Muscle of back (tissue), 3 donors: ENCODE measurements at regions not wholly inside any gene's neighbourhood (a gene's known extent, or its start where the extent isn't known, plus 50 kb on each side); places are given as distances from the start of the nearest gene placed in this dataset.

ENCODE experiments used
- DNase-seq, 3 donors: peaks; one replicate each; pipeline versions ENCODE4 v3.0.0 to v3.0.0-alpha.2; 2013

DNA sequence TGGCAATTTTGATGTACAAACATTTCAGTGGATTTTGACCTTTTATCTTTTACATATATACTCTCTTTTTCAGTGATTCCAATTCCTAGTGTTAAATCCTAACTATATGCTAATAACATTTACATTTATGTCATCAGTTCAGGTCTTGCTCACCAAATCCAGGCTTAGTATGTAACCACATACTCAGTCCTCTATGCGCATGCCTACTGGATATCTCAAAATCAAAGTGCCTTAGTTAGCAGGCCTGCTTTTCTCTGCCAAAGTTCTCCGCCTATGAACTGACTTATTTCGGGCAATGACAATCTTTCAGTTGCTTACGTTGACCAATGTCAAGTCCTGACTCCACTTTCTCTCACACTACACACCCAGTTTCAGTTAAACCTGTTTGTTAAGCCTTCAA is 478.5 kb upstream of the SLITRK1 start:
- no peak for DNase-seq

DNA sequence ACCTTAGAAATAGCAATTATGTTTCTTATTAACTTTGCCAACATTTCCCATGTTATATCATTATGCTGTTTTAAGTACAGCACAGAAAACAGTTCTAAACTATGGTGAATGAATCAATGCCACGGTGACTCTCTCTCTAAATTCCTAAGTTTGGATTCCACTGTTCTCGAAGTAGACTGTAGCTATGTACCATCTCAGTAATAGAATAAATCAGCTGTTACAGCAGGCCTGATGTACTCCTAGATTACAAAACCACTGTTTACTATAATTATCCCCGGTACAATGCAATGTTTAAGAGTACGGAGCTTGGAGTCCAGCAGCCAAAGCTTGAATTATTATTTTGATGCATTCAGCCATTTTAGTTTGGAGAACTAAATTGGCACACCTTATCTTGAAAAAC is 476.3 kb upstream of the SLITRK1 start:
- DNase-seq, result no peak

DNA sequence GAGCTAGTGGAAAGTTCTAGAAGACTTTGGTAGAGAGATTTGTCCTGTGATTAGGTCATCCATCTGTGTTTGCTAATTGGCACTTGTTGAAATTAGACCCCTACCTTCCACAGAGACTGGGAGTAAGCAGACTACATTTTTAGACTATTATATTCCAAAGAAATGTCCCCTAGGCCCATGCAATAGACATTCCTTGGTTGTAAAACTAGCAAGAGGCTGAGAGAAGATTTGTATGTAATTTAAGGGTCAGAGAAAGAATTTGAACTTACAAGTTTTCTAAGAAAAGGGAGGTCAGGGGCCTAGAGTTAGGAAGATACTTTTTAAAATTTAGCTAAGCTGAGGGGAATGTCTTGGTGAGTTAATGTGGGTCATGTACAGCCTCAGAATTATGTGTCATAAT is 470.7 kb upstream of the SLITRK1 start:
- DNase-seq, result no peak

DNA sequence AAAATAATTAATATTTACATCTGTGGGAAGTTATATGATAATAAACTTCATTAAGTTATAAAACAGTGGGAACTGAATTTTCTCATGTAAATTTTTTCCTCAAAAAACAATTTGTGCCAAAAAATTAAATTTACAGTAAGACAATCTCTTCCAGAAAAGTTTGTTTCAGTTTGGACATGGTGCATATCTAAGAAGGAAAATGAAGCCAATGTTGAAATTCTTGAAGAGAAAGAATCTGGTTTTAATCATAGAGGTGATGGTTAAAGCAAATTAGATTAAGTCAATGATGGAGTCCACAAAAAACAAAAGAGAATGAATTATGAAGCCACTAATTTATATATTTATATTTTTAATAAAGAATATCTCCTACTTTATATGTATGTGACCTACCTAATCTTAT is 457.2 kb upstream of the SLITRK1 start:
- no peak for DNase-seq

DNA sequence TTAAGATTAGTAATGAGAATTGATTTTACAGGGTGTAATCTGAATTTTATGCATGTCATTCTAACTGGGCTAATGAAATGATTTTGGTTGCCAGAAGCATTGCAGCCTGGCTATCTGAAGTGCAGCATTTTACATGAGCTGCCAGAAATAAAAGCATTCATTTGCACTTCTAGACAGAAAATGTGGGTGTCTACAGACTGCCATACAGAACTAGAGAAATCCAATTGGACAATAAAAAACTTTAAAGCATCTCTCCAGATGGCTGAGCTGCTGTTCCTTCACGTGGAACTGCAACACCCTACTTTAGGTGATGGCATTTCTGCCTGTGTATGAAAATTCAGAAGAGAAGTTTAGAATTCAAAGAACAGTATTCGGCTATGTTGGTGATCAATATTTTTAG is 450.1 kb upstream of the SLITRK1 start:
- DNase-seq, result no peak

DNA sequence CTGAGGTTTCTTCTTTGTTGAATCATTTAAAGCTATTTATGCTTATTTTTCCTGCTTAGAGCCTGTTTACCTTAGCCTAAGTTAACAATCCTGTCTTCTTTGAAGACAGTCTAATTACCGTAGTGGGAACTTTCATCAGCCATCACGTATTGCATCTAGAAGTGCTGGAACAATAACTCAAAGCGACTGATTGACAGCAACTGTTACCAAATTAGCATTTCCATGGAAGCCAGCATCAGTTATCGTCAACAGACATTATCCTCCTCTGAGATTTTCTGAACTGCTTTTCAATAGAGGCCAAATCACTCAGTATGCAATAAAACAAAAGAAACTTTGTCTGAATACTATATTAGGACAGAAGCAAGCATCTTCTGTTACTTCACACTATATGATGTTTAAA is 433.3 kb upstream of the SLITRK1 start:
- no peak for DNase-seq

DNA sequence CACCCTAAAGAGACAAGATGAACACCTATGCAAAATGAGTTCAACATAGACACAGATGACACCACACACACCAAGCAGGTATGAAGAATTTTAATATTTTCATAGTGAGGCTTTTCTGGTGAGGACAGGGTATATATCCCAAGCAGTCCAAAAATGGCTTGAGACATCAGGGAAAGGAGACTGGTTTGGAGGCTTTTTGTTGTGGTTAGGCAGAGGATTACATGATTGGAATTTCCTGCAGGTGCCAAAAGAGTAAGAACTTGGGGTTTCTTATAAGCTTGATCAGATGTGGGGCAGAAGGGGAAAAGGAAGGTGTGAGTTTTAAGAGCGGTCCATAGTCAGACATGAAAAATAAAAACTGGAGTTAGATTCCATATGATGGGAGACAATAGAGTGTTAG is 420.8 kb upstream of the SLITRK1 start:
- DNase-seq, result no peak

DNA sequence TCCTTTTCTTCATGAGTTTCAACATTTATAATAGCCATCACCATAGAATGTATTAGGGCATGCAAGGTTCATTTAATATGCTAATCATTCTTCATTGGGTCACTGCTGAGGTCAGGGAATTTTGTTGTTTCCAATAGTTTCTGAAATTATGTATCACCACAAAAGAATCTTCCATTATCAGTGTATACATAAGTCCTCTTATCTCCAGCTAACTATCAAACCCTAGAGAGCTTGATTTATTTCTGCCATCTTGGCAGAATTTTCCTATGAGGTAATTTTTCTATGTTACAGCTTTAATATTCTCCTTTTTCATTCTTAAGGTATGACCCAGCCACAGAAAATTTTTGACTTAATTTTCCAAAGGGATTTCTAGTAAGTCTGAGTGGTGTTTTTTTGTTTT is 415.0 kb upstream of the SLITRK1 start:
- DNase-seq, result peak in 1 of 3 donors; percentile 40

DNA sequence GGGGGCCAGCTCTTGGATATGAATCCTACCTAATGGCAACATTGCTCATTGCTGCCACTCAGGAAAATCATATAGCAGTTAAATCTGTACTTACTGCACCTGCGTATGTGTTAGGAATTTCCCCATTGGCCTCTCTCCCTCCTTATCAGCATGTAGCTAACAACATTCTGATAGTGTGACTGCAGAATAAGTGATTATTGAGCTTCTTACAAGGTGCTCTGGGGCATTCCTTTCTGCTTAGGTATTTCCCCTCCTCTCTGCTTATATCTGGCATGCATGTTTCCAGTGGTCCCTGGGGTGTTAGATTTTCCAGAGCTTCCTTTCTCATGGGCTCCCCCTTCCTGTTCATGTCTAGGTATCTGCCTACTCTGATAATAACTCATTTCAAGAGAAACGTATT is 414.1 kb upstream of the SLITRK1 start:
- peak in 1 of 3 donors; percentile 9 for DNase-seq

DNA sequence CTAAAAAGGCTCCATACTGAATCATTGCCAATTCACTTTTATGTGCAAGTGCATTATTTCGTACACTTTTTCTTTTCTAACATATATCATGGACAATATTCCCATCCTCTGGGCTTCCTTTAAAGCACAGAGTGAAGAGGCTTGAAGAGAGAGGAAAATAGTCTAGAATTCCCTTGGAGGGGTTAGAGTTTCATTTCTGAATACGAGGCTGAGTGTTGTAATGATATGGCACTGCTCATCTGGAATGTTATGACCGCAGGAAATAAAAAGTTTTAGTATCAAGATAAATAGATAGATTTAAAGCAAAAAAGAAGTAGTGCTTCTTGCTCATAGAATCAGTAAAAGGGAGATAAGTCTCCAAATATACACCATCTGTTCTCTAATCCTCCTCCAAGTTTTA is 412.3 kb upstream of the SLITRK1 start:
- DNase-seq, result peak; percentile 23 to 72 (median 26)

DNA sequence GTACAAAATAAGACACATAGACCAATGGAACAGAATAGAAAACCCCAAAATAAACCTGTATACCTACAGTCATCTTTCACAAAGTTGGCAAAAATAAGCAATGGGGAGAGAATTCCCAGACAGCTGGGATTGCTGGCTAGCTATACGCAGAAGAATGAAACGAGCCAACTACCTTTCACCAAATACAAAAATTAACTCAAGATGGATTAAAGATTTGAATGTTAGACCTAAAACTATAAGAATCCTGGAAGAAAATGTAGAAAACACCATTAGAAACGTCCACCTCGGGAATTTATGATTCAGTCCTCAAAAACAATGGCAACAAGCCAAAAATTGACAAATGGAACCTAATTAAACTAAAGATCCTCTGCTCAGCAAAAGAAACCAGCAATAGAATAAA is 408.1 kb upstream of the SLITRK1 start:
- peak; percentile 46 to 80 (median 47) for DNase-seq

DNA sequence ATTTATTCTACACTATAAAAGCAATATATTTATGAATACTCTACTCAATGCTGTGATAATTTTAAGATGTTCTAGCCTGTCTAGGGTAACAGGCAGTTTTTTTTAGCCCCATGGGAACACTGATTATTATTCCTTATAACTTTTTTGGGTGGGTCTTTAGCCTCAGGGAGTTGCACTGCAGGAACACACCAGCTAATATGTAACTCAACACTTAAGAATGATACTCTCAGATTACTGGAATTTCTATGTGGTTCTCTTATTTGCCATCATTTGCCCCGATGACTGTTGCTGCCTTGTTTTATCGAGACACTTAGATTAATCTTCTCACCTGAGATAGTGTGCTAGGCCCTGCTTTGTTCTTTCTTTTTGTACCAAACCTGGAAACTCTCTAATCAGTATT is 396.9 kb upstream of the SLITRK1 start:
- no peak for DNase-seq

DNA sequence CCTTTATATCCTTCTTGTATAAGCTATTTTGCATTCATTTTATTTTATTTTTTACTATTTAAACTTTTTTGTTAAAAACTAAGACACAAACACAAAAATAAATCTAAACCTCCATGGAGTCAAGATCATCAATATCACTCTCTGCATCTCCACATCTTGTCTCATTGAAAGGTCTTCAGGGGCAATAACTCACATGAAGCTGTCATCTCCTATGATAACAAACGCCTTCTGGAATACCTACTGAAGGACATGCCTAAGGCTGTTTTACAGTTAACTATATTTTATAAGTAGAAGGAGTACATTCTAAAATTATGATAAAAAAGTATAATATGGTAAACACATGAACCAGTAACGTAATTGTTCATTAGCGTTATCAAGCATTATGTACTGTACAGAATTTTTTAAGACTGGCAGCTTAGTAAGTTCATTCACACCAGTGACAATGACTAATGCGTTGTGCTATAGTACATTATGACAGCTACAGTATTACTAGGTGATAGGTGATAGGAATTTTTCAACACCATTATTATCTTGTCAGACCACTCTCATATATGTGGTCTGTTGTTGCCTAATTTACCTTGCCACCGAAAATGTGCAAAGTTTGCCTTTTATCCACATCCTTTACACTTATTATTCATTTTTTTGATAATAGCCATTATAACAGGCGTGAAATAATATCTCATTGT is 390.7 kb upstream of the SLITRK1 start:
- DNase-seq, result no peak

DNA sequence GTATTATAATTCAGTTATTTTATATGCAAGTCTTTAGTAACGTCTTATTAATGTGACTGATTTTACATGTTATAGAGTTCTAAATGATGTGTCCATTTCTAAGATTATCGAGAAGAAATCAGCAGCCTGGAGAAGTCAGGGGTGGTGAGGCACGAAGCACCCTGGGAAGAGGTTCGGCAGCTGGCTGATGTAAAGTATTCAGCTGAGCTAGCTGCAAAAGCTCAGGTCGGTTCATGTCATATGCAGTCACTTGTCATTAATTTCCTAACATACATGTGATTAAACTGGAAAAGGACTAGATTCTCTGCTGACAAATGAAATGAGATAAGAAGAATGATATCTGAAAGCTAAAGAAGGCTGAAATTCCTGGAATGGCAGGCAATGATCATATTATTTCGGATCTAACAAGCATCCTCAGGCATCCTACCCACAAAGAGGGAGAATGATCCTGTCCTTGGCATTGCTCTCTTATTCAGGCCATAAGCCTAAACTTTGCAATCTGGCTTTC is 383.0 kb upstream of the SLITRK1 start:
- no peak for DNase-seq

DNA sequence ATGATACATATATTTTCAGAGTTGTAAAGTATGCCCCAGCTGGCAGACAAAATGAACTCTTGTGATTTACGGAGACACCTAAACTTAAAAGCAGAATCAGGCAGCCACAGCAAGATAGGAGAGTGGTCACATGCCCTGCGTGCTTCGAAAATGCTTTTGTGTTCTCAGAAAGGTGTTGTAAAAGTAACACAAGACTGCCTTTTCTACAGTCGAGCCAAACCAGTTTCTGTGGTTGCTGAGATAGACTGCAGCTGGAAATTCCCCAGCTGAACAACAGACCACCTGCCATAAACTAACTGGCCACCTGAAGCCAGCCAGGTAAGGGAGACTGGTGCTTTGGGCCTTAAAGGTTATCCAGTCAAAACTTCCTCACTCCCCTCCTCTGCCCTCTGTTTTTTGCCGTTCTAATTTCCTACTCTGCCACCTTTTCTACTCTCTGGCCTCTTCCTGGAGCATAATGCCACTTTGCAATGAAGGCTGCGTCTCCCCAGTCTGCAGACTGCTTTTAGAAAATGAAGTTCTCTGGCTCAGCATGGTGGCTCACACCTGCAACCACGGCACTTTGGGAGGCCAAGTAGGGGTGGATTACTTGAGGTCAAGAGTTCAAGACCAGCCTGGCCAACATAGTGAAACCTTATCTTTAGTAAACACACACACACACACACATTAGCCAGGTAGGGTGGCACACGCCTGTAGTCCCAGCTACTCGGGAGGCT is 381.2 kb upstream of the SLITRK1 start:
- no peak for DNase-seq

DNA sequence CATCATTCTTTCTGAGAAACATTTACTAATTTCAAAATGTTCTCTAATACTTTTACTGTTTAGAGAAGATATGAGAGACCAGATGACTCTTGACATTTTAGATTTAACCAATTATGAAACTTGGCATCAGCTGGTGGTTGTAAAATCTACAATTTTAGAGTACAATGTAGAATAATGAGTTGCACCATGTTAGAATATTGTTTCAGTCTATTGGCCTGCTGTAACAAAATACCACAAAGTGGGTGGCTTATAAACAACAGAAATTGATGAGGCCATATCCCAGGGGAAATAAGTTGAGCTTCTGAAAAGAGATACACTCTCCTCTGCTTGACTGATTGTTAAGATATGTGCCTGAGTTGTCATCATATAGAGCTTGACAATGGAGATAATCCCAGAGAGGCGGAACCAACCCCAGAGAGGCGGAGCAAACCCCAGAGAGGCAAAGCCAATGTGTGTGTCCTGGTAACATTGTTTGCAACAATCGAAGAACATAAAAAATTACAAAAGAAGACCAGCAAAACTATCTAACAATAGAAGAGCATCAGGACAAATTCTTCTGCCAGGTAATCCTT is 373.0 kb upstream of the SLITRK1 start:
- DNase-seq, result no peak

DNA sequence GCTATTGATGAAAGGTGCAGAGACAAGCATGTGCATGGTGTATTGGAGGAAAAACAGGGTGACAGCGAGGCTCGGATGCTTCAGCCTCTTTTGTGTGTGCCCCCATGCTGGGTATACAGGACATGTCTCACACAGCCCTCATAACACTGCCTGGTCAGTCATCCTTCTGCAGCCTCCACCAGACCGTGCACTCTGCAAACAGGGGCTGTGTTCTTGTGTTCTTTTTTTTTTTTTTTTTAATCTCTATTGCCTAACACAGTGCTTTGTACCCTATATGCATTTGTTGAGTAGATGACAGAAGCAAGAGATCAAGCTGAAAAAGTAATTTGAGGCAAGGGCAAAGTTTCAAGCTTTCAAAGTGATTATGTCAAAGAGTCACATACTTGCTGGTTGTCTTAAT is 367.2 kb upstream of the SLITRK1 start:
- DNase-seq, result no peak

DNA sequence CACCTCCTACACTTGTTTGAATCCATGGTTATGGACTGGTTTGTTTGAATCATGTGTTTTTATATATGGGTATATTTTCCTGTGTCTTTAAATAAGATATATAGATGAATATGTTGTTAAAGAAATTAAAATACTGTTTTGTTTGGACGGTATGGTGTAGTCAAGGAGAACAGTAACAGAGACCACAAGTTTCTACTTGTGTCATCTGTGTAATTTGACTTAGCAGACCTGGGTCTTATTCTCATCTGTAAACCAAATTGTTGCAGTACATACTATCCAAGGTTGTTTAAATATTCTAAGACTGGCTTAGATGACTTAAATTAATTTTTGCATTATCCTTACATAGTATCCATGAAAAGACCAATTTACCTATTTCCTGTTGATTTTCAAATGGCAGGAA is 361.1 kb upstream of the SLITRK1 start:
- no peak for DNase-seq

DNA sequence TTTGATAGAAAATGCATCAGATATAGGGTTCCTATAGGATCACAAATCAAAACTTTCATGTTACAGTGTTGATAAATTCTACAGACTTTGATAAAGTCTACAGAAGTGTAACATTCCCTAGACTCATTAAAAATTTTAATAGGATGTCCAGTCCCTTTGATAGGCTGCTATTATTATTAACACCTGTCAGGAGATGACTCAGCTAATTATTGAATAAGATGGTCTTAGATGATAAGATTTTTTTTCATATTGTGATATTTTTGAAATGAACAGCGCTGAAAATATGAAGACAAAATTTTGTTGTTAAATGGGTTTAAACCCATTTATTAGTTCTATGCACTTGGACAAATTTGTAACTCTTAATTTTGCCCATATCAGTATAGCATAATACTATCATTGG is 356.8 kb upstream of the SLITRK1 start:
- no peak for DNase-seq

DNA sequence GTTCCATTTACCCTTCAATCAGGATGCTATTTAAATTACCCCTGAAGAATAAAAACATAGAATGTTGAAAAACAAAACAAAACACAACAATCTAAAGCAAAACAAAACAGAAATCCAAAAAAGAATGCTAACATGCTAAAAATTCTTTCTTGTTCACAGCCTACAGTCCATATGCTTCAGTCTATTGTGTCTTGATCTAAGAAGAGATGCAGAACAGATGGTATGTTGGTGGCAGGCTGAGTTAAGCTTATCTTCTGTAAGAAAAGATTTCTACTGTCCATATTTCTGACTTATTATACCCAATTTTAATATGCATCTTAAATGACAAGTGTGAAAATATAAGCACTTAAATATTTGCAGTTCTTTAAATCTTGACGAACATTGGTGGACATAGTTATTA is 356.1 kb upstream of the SLITRK1 start:
- no peak for DNase-seq

DNA sequence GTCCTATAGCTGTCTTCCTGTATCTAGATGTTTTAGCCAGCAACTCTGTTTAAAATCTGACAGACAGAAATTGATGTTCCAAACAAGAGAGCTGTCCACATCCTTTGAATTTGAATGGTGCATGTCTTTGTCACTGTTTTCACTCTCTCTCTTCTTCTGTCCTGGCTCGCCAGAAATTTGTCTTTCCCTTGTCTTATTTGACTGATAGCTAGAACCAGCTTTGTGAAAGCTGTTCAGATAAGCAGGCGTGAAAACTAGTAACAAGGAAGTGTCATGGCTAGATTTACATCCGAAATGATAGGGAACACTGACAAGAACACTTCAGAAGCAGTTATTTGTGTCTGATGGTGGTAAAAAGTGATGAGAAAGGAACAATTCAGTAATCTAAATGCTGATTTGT is 354.9 kb upstream of the SLITRK1 start:
- DNase-seq, result no peak

DNA sequence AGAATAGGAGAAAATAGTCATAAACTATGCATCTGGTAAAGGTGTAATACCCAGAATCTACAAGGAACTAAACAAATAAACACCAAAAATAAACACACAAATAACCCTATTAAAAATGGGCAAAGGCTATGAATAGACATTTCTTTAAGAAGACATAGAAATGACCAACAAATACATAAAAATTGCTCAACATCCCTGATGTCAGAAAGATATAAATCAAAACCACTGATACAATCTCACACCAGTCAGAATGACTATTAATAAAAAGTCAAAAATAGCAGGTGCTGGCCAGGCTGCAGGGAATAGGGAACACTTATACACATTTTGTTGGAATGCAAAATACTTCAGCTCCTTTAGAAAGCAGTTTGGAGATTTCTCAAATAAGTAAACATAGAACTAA is 352.1 kb upstream of the SLITRK1 start:
- no peak for DNase-seq

DNA sequence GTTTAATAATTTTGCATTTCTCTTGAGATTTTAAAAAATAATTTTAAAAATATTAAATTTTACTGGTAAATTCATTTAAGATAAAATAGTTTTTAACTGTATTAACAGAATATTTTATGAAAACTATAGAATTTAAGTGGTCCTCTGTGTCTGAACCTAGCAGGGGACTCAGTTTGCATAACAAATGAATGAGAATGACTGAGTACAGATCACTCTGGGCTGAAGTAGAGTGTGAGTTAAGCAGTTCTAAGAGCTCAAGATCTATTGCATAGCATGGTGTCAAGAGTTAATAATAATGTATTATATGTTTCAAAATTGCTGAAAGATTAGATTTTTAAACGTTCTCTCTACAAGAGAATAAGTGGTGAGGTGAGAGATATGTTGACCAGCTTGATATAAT is 348.3 kb upstream of the SLITRK1 start:
- no peak for DNase-seq
